Fibroblast of skin of right quadriceps (primary cell): ENCODE measurements at regions not wholly inside any gene's neighbourhood (a gene's known extent, or its start where the extent isn't known, plus 50 kb on each side); places are given as distances from the start of the nearest gene placed in this dataset.

Experiments used
- DNase-seq: peaks from one replicate; pipeline ENCODE4 v3.0.0-alpha.2; 2013

DNA sequence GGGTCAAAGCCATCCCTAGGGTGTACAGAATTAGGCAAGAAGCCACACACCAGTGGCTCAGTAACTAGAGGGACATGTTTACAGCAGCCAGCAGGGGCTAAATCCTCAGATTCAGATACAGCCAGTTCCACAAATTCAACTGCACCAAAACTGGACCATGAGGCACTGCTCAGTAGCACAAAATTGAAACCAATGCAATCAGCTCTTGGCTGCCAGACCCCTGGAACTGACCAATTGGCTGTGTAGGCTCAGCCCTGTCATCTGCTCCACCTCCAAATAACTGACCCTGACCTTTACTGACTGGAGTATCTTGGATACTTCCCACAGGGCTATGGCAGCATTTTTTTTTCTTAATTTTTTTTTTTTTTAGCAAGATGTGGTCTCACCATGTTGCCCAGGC, 226.5 kb downstream of the FOXO1 start:
- no peak for DNase-seq

GRCh38 chr13:40440990-40441820, 225.2 kb downstream of the FOXO1 start:
- no peak for DNase-seq

GRCh38 chr13:40442231-40442630, 224.2 kb downstream of the FOXO1 start:
- DNase-seq: no peak

- no peak for DNase-seq
Observed at GRCh38 chr13:40442826-40443225, 223.6 kb downstream of the FOXO1 start.

- DNase-seq: no peak
Observed at GRCh38 chr13:40444241-40444640, 222.2 kb downstream of the FOXO1 start.

DNA sequence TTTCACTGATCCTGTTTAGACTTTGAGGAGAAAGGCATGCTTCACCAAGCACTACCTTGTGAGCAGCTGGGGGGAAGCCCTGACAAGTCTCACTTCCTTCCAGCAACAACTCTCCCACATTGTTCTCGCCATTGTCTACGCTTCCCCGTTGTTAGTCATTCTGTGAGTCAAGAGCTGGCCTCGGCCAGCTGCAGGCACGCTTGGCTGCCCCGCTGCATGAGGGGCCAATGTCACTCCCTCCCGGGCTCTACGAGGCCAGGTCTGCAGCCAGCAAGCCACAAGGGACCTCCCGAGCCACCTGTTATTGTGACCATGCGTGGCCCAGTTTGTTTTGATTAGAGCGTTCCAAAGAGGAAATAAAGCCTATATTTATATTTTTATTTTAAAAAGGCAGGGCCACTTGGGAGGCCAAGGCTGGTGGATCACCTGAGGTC, 220.9 kb downstream of the FOXO1 start:
- DNase-seq: no peak

GRCh38 chr13:40446365-40446764, 220.1 kb downstream of the FOXO1 start:
- DNase-seq: no peak

GRCh38 chr13:40447857-40448256, 218.6 kb downstream of the FOXO1 start:
- no peak for DNase-seq

GRCh38 chr13:40452038-40452666, 214.3 kb downstream of the FOXO1 start:
- DNase-seq: no peak

- DNase-seq: no peak
Observed at GRCh38 chr13:40452741-40453334, 213.6 kb downstream of the FOXO1 start.

GRCh38 chr13:40453351-40454021, 213.0 kb downstream of the FOXO1 start:
- DNase-seq: peak; percentile 34

GRCh38 chr13:40456397-40456953, 210.0 kb downstream of the FOXO1 start:
- DNase-seq: no peak

- DNase-seq: no peak
Observed at GRCh38 chr13:40456979-40457553, 209.4 kb downstream of the FOXO1 start.

GRCh38 chr13:40457929-40458719, 208.3 kb downstream of the FOXO1 start:
- DNase-seq: no peak

- no peak for DNase-seq
Observed at GRCh38 chr13:40458720-40458990, 207.8 kb downstream of the FOXO1 start.

GRCh38 chr13:40460116-40460515, 206.3 kb downstream of the FOXO1 start:
- DNase-seq: peak; percentile 20

GRCh38 chr13:40464337-40465014, 202.0 kb downstream of the FOXO1 start:
- no peak for DNase-seq

DNA sequence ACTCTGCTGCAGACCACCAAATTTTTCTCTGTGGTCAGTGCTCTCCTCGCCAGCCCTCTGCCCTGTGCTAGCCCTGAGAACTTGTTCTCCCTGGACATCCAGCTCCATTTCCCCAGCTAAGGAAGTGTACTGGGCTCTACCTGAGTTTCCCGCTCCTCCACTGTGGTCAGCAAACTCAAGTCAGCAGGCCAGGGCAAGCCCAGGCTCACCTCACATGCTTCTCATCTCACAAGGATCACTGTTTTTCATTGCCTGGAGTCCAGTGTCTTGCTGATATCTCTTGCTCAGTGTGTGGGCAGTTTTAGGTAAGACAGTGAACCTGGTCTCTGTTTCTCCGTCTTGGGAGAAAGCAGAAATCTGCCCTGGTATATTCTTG, 201.4 kb downstream of the FOXO1 start:
- no peak for DNase-seq

- no peak for DNase-seq
Observed at GRCh38 chr13:40466272-40466671, 200.2 kb downstream of the FOXO1 start.

DNA sequence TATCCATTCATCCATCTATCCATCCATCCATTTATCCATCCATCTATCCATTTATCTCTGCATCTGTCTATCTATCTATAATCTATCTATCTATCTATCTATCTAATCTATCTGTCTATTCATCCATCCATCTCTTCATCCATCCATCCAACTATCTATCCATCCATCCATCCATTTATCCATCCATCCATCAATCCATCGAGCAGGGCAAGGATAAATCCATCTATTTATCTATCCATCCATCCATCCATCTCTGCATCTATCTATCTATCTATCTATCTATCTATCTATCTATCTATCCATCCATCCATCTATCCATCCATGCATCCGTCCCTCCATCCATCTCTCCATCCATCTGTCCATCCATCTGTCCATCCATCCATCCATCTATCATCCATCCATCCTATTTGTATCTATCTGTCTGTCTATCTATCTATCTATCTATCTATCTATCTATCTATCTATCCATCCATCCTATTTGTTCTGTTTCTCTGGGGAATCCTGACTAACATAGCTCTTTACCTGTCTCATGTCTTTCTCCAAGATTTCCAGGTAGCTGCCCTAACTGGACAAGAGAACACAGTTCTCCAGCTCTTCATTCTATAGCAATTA, 198.1 kb downstream of the FOXO1 start:
- DNase-seq: no peak
